HCT116 (cell line): ENCODE measurements at regions not wholly inside any gene's neighbourhood (a gene's known extent, or its start where the extent isn't known, plus 50 kb on each side); places are given as distances from the start of the nearest gene placed in this dataset.

Source experiments
- ATAC-seq: fragments of 200-7000 bp; cut with Tn5 transposase; 2 replicates; pipeline ENCODE4 v1.9.1; 2020; ENCODE audit warnings: mild to moderate bottlenecking, moderate library complexity
- BruUV-seq: library from RNA; stranded (reverse); fragments of 400-500 nt; replicated peaks from 2 replicates; lab custom pipeline; 2021; lab: Mats Ljungman, UMichigan
- CTCF ChIA-PET: fragments of 300-600 bp; sonication (Branson Sonifier 250); formaldehyde crosslinking; loops from one replicate; lab custom pipeline; 2021; ENCODE audit warnings: antibody characterized with exemption; lab: Charles Lee
- POLR2A ChIA-PET: fragments of 300-600, 350-600 bp; sonication (Branson Sonifier 250); formaldehyde crosslinking; loops from one replicate; lab custom pipeline; 2021; ENCODE audit warnings: antibody characterized with exemption; lab: Charles Lee
- RAD21 ChIA-PET, 2 experiments: fragments of 300-600 bp; sonication (Branson Sonifier 250); formaldehyde crosslinking; loops; one replicate each; lab custom pipeline; 2023; ENCODE audit warnings: low total read pairs in 2 of 2; ENCODE audit not compliant: uncharacterized antibody in 2 of 2, unreplicated experiment in 2 of 2, low non-redundant PET in 1 of 2; lab: Charles Lee
- DNase-seq: peaks from one replicate; pipeline ENCODE4 v3.0.0-alpha.2; 2010; ENCODE audit warnings: low read depth, low spot score
- H2AFZ ChIP-seq: fragments of 200-600 bp; shearing (Covaris generic), sonication (generic); 2 replicates; pipeline ENCODE4 v1.6.1; 2017; ENCODE audit warnings: low read depth, mixed run types, mixed read lengths, antibody characterized with exemption, low read length; ENCODE audit not compliant: poor library complexity, severe bottlenecking
- H3K27ac ChIP-seq: 2 replicates; pipeline ENCODE4 v1.5.1; 2012; ENCODE audit warnings: low read depth, low read length
- H3K27me3 ChIP-seq: fragments of 200-600 bp; sonication (generic); 2 replicates; pipeline ENCODE4 v1.6.1; 2016; ENCODE audit warnings: mixed run types, low read length, mixed read lengths; ENCODE audit not compliant: insufficient read depth
- H3K36me3 ChIP-seq, 2 experiments: fragments of 200-500 bp in 1 of 2; fragments of 200-600 bp in 1 of 2; sonication (Bioruptor generic) in 1 of 2; sonication (generic) in 1 of 2; 2 replicates each; pipeline versions ENCODE4 v1.5.1 to v1.6.1; 2014 to 2016; ENCODE audit warnings: low read length in 2 of 2, inconsistent platforms in 1 of 2, mixed read lengths in 1 of 2, mixed run types in 1 of 2; ENCODE audit not compliant: insufficient read depth in 2 of 2, control insufficient read depth in 1 of 2
- H3K4me1 ChIP-seq, 2 experiments: fragments of 200-600 bp in 1 of 2; sonication (generic) in 1 of 2; 2 replicates each; pipeline versions ENCODE4 v1.5.1 to v1.6.1; 2012 to 2017; ENCODE audit warnings: low read length in 2 of 2, inconsistent platforms in 1 of 2, mild to moderate bottlenecking in 1 of 2, mixed read lengths in 1 of 2, mixed run types in 1 of 2, moderate library complexity in 1 of 2; ENCODE audit not compliant: insufficient read depth in 2 of 2, control insufficient read depth in 1 of 2
- H3K4me2 ChIP-seq: fragments of 200-600 bp; sonication (generic); 2 replicates; pipeline ENCODE4 v1.6.1; 2017; ENCODE audit warnings: mixed run types, low read length, mixed read lengths
- H3K4me3 ChIP-seq, 2 experiments: fragments of 200-600 bp in 1 of 2; sonication (generic) in 1 of 2; replicated peaks in 1 of 2; 2 replicates each; pipeline ENCODE4 v1.5.1; 2011 to 2016; ENCODE audit warnings: low read length in 2 of 2, control low read depth in 1 of 2, low read depth in 1 of 2, mild to moderate bottlenecking in 1 of 2, mixed read lengths in 1 of 2, mixed run types in 1 of 2
- H3K79me2 ChIP-seq: fragments of 200-600 bp; sonication (generic); 2 replicates; pipeline ENCODE4 v1.6.1; 2017; ENCODE audit warnings: mild to moderate bottlenecking, mixed run types, low read length, moderate library complexity, mixed read lengths; ENCODE audit not compliant: insufficient read depth
- H3K9ac ChIP-seq: fragments of 200-600 bp; sonication (generic); 2 replicates; pipeline ENCODE4 v1.6.1; 2016; ENCODE audit warnings: low read length, mixed read lengths
- H3K9me2 ChIP-seq: fragments of 200-600 bp; sonication (generic), shearing (Covaris generic); 2 replicates; pipeline ENCODE4 v1.6.1; 2017; ENCODE audit warnings: mixed run types, mild to moderate bottlenecking, moderate library complexity; ENCODE audit not compliant: insufficient read depth
- H3K9me3 ChIP-seq, 2 experiments: fragments of 200-500 bp in 1 of 2; fragments of 200-600 bp in 1 of 2; sonication (Bioruptor generic) in 1 of 2; sonication (generic) in 1 of 2; 2 replicates each; pipeline ENCODE4 v1.6.1; 2014 to 2017; ENCODE audit warnings: low read length in 2 of 2, mixed read lengths in 2 of 2, inconsistent platforms in 1 of 2, low read depth in 1 of 2, mild to moderate bottlenecking in 1 of 2, mixed run types in 1 of 2, moderate library complexity in 1 of 2; ENCODE audit not compliant: control insufficient read depth in 1 of 2, insufficient read depth in 1 of 2
- H4K20me1 ChIP-seq: fragments of 200-600 bp; sonication (generic), shearing (Covaris generic); 2 replicates; pipeline ENCODE4 v1.6.1; 2017; ENCODE audit warnings: mixed run types, mild to moderate bottlenecking, moderate library complexity; ENCODE audit not compliant: insufficient read depth
- ATF3 ChIP-seq: IDR thresholded peaks from 2 replicates; pipeline ENCODE4 v1.6.1; 2012
- CBX3 ChIP-seq: IDR thresholded peaks from 2 replicates; pipeline ENCODE4 v1.6.1; 2012; ENCODE audit warnings: low read depth
- EGR1 ChIP-seq: IDR thresholded peaks from 2 replicates; pipeline ENCODE4 v1.6.1; 2012; ENCODE audit warnings: low read depth
- EZH2phosphoT487 ChIP-seq: fragments of 200-600 bp; IDR thresholded peaks from 2 replicates; pipeline ENCODE4 v1.6.1; 2018; ENCODE audit warnings: antibody characterized with exemption, borderline replicate concordance
- FOSL1 ChIP-seq: IDR thresholded peaks from 2 replicates; pipeline ENCODE4 v1.6.1; 2012; ENCODE audit warnings: low read depth
- MAX ChIP-seq: IDR thresholded peaks from 2 replicates; pipeline ENCODE4 v1.6.1; 2012
- POLR2AphosphoS5 ChIP-seq: IDR thresholded peaks from 2 replicates; pipeline ENCODE4 v1.6.1; 2011; ENCODE audit warnings: mild to moderate bottlenecking, low read depth, low read length, moderate library complexity
- RAD21 ChIP-seq: IDR thresholded peaks from 2 replicates; pipeline ENCODE4 v1.6.1; 2012; ENCODE audit warnings: low read depth, mild to moderate bottlenecking
- REST ChIP-seq: IDR thresholded peaks from 2 replicates; pipeline ENCODE4 v1.6.1; 2012; ENCODE audit warnings: low read depth
- SIN3A ChIP-seq: IDR thresholded peaks from 2 replicates; pipeline ENCODE4 v1.6.1; 2012; ENCODE audit warnings: low read depth
- SP1 ChIP-seq: IDR thresholded peaks from 2 replicates; pipeline ENCODE4 v1.6.1; 2012; ENCODE audit warnings: low read depth
- TCF7L2 ChIP-seq: IDR thresholded peaks from 2 replicates; pipeline ENCODE4 v1.7.0; 2011; ENCODE audit warnings: borderline replicate concordance, inconsistent platforms; ENCODE audit not compliant: insufficient read depth, insufficient read length; ENCODE audit errors: extremely low read depth
- YY1 ChIP-seq: IDR thresholded peaks from 2 replicates; pipeline ENCODE4 v1.6.1; 2011; ENCODE audit warnings: low read length, low read depth, moderate library complexity, mild to moderate bottlenecking; ENCODE audit not compliant: insufficient replicate concordance; ENCODE audit errors: extremely low read depth
- ZFX ChIP-seq: fragments of 450-650 bp; IDR thresholded peaks from 2 replicates; pipeline ENCODE4 v1.6.1; 2017
- intact Hi-C: fragments of 100-400 bp; cut with micrococcal nuclease; formaldehyde crosslinking; loops from 2 replicates; pipeline ENCODE4 v1.10.0; 2022
- TF ChIP-seq, protein P1 (sequence below), 3 experiments: fragments of 200-600 bp in 1 of 3; sonication (generic) in 1 of 3; IDR thresholded peaks in 2 of 3; conservative IDR thresholded peaks in 1 of 3; 2 replicates each; pipeline ENCODE4 v1.5.1; 2012 to 2017; ENCODE audit warnings: low read depth in 2 of 3, low read length in 2 of 3, antibody characterized with exemption in 1 of 3, borderline replicate concordance in 1 of 3, control low read depth in 1 of 3, mild to moderate bottlenecking in 1 of 3, mixed read lengths in 1 of 3, mixed run types in 1 of 3, moderate library complexity in 1 of 3; ENCODE audit not compliant: insufficient read depth in 1 of 3

- no peak overlapping the region for H3K4me3 ChIP-seq
- no peak overlapping the region for H2AFZ ChIP-seq
- RAD21 ChIA-PET, result no interaction called here
- no peaks in the 10 kb centered on the region for H3K9me2 ChIP-seq
- no TSS peak for BruUV-seq
- H3K4me1 ChIP-seq, result no peaks in the 10 kb centered on the region
- no peak overlapping the region for H3K27ac ChIP-seq
- no peaks in the 10 kb centered on the region for H4K20me1 ChIP-seq
- CTCF ChIA-PET, result no interaction called here
- intact Hi-C loops, result no loop called here
- no peaks in the 10 kb centered on the region for H3K79me2 ChIP-seq
- H3K9ac ChIP-seq, result no peak overlapping the region
- DNase-seq (no peak), ATAC-seq (no peak)
- TF ChIP-seq CBX3, result no peak
- TF ChIP-seq ATF3, result no peak
- no peak overlapping the region for H3K4me2 ChIP-seq
- H3K27me3 ChIP-seq, result no peaks in the 10 kb centered on the region
- POLR2A ChIA-PET, result no interaction called here
- no peaks in the 10 kb centered on the region; a peak in 2 of 4 replicates for H3K9me3 ChIP-seq
- H3K36me3 ChIP-seq, result no peaks in the 10 kb centered on the region
These were observed 237.3 kb downstream of the GALR1 start for GRCh38 chr18:77486985-77487384.

DNA sequence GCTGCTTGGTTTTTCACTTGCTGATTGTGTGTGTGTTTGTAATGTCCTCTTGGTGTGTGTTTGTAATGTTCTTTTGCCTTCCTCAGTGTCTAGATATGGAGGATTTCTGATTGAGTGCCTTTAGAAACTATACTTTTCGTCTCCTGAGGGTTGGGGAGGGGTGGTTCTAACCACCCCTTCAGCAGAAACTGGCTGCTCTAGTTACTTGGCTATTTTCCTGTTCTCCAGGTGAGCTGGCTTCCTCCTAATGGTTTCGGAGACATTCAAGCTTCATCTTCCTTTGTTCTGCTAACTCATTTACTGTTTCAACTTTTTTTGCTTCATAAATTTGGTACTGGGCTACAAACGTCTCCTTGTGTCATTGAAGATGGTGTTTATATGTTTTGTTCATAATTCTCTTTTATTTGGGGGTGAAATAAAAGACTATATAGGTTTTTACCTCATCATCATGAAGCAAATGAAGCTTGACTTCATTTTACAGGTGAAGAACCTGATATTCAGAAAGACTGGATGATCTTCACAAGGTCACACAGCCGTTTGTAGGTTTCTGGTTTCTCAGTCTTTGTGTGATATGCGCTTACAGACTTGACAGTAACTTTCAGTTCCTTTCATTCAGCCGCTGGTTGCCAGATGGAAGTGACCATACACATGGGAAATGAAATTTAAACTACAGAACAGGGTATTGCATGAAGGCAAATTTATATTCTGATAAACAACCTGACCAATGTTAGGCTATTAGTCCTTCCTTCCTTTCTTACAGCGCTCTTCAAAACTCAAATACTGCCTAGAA is 238.5 kb downstream of the GALR1 start:
- no TSS peak for BruUV-seq
- ChIA-PET CTCF (no interaction called here), POLR2A (no interaction called here), RAD21 (no interaction called here)
- DNase-seq, result no peak
- Histone ChIP-seq H3K4me3 (no peak overlapping the region), H3K9me2 (no peaks in the 10 kb centered on the region), H3K36me3 (no peaks in the 10 kb centered on the region), H4K20me1 (no peaks in the 10 kb centered on the region), H3K9me3 (no peaks in the 10 kb centered on the region; a peak in 2 of 4 replicates), H3K9ac (no peak overlapping the region), H3K4me1 (no peaks in the 10 kb centered on the region), H3K27me3 (no peaks in the 10 kb centered on the region), H2AFZ (no peak overlapping the region), H3K27ac (no peak overlapping the region), H3K79me2 (no peaks in the 10 kb centered on the region), H3K4me2 (no peak overlapping the region)
- intact Hi-C loops, result no loop called here
- ATAC-seq, result no peak
- TF ChIP-seq RAD21, result no peak
- TF ChIP-seq, protein P1, sequence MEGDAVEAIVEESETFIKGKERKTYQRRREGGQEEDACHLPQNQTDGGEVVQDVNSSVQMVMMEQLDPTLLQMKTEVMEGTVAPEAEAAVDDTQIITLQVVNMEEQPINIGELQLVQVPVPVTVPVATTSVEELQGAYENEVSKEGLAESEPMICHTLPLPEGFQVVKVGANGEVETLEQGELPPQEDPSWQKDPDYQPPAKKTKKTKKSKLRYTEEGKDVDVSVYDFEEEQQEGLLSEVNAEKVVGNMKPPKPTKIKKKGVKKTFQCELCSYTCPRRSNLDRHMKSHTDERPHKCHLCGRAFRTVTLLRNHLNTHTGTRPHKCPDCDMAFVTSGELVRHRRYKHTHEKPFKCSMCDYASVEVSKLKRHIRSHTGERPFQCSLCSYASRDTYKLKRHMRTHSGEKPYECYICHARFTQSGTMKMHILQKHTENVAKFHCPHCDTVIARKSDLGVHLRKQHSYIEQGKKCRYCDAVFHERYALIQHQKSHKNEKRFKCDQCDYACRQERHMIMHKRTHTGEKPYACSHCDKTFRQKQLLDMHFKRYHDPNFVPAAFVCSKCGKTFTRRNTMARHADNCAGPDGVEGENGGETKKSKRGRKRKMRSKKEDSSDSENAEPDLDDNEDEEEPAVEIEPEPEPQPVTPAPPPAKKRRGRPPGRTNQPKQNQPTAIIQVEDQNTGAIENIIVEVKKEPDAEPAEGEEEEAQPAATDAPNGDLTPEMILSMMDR (IDR thresholded peaks at IDR 0.05 in 2 of 3, conservative IDR thresholded peaks at IDR 0.05 in 1 of 3; ENCODE audit: borderline replicate concordance in 1 of 3, insufficient read depth in 1 of 3, low read depth in 2 of 3, low read length in 2 of 3), result no peak
- no peak for TF ChIP-seq ZFX
- TF ChIP-seq FOSL1, result no peak
- no peak for TF ChIP-seq MAX
- no peak for TF ChIP-seq EGR1
- TF ChIP-seq EZH2phosphoT487, result no peak
- no peak for TF ChIP-seq POLR2AphosphoS5
- no peak for TF ChIP-seq SP1
- TF ChIP-seq REST, result no peak
- TF ChIP-seq SIN3A, result no peak
- TF ChIP-seq TCF7L2, result no peak
- TF ChIP-seq YY1, result no peak
